ENCODE measurements at regions not wholly inside any gene's neighbourhood (a gene's known extent, or its start where the extent isn't known, plus 50 kb on each side); places are given as distances from the start of the nearest gene placed in this dataset.

GRCh38 chr2:145841973-145842372, 1322.1 kb upstream of the ZEB2 start:
- H3K4me1 Mint-ChIP-seq, result peaks cover 7% of the 10 kb centered on the region
- no peaks in the 10 kb centered on the region for H3K9me3 Mint-ChIP-seq (ENCODE audit: insufficient read depth)
- no peak overlapping the region for H3K4me3 Mint-ChIP-seq
- ATAC-seq (ENCODE audit: low read depth) (no peak), DNase-seq (no peak)
- H3K79me2 ChIP-seq (ENCODE audit: control insufficient read depth, insufficient read depth, low read length), result no peaks in the 10 kb centered on the region
- POLR2A ChIA-PET, result no interaction called here
- WGBS (ENCODE audit: insufficient coverage), result no CpG with 5 or more reads among the region's 3 CpGs
- no peak overlapping the region for H3K9ac ChIP-seq (ENCODE audit: low read length)
- CTCF ChIA-PET, result no interaction called here
- no peaks in the 10 kb centered on the region for H4K20me1 ChIP-seq (ENCODE audit: control insufficient read depth, insufficient read depth, low read length, poor library complexity, severe bottlenecking)
- H3K9me3 ChIP-seq (ENCODE audit: control extremely low read depth in 1 of 3, control insufficient read depth in 2 of 3, insufficient read depth in 1 of 3, low read length in 2 of 3), result no peaks in the 10 kb centered on the region
- no peaks in the 10 kb centered on the region for H3K36me3 ChIP-seq (replicated peaks in 1 of 2; ENCODE audit: control extremely low read depth in 1 of 2, control insufficient read depth in 1 of 2, extremely low read depth in 1 of 2, insufficient read depth in 2 of 2, low read length in 1 of 2)
- no peak overlapping the region for H3K27ac ChIP-seq (ENCODE audit: low read length in 2 of 2)
- H3K27me3 Mint-ChIP-seq, result no peaks in the 10 kb centered on the region
- no peak overlapping the region for H3K4me2 ChIP-seq (replicated peaks; ENCODE audit: low read depth, low read length, poor library complexity, severe bottlenecking)
- no peaks in the 10 kb centered on the region for H3K27me3 ChIP-seq (replicated peaks in 1 of 4; ENCODE audit: control extremely low read depth in 1 of 4, control insufficient read depth in 3 of 4, insufficient read depth in 4 of 4, low read length in 3 of 4)
- H3K4me1 ChIP-seq (ENCODE audit: control insufficient read depth in 2 of 2, insufficient read depth in 2 of 2, low read length in 2 of 2), result peaks cover 0 to 3% of the 10 kb centered on the region in 2 donors
- H3K27ac Mint-ChIP-seq, result no peak overlapping the region
- H2AFZ ChIP-seq (ENCODE audit: insufficient read depth, low read depth, low read length, poor library complexity, severe bottlenecking), result no peak overlapping the region
- TF ChIP-seq CTCF (IDR thresholded peaks at IDR 0.05) (no peak), EZH2 (IDR thresholded peaks at IDR 0.05; ENCODE audit: borderline replicate concordance, insufficient read depth, low read depth, low read length, poor library complexity, severe bottlenecking) (no peak)
- intact Hi-C loops (cut with micrococcal nuclease), result no loop called here
- no peak overlapping the region for H3K4me3 ChIP-seq (ENCODE audit: control extremely low read depth in 1 of 5, extremely low read depth in 1 of 5, insufficient read depth in 1 of 5, low read depth in 2 of 5, low read length in 4 of 5)

- no peaks in the 10 kb centered on the region for H3K9me3 Mint-ChIP-seq (ENCODE audit: insufficient read depth)
- H3K9ac ChIP-seq (ENCODE audit: low read length), result no peak overlapping the region
- H2AFZ ChIP-seq (ENCODE audit: insufficient read depth, low read depth, low read length, poor library complexity, severe bottlenecking), result no peak overlapping the region
- no peaks in the 10 kb centered on the region for H3K27me3 Mint-ChIP-seq
- H3K36me3 ChIP-seq (replicated peaks in 1 of 2; ENCODE audit: control extremely low read depth in 1 of 2, control insufficient read depth in 1 of 2, extremely low read depth in 1 of 2, insufficient read depth in 2 of 2, low read length in 1 of 2), result no peaks in the 10 kb centered on the region
- no peak for TF ChIP-seq EZH2 (IDR thresholded peaks at IDR 0.05; ENCODE audit: borderline replicate concordance, insufficient read depth, low read depth, low read length, poor library complexity, severe bottlenecking)
- no peak for TF ChIP-seq CTCF (IDR thresholded peaks at IDR 0.05)
- CTCF ChIA-PET, result no interaction called here
- no peaks in the 10 kb centered on the region for H3K27me3 ChIP-seq (replicated peaks in 1 of 4; ENCODE audit: control extremely low read depth in 1 of 4, control insufficient read depth in 3 of 4, insufficient read depth in 4 of 4, low read length in 3 of 4)
- H3K4me2 ChIP-seq (replicated peaks; ENCODE audit: low read depth, low read length, poor library complexity, severe bottlenecking), result no peak overlapping the region
- H3K27ac Mint-ChIP-seq, result no peak overlapping the region
- H3K9me3 ChIP-seq (ENCODE audit: control extremely low read depth in 1 of 3, control insufficient read depth in 2 of 3, insufficient read depth in 1 of 3, low read length in 2 of 3), result no peaks in the 10 kb centered on the region
- no peaks in the 10 kb centered on the region for H3K79me2 ChIP-seq (ENCODE audit: control insufficient read depth, insufficient read depth, low read length)
- no peak overlapping the region for H3K27ac ChIP-seq (ENCODE audit: low read length in 2 of 2)
- no peak for ATAC-seq (ENCODE audit: low read depth)
- no peak for DNase-seq
- H3K4me1 ChIP-seq (ENCODE audit: control insufficient read depth in 2 of 2, insufficient read depth in 2 of 2, low read length in 2 of 2), result no peaks in the 10 kb centered on the region
- intact Hi-C loops (cut with micrococcal nuclease), result no loop called here
- WGBS (ENCODE audit: insufficient coverage), result no CpG with 5 or more reads among the region's 3 CpGs
- no peak overlapping the region for H3K4me3 ChIP-seq (ENCODE audit: control extremely low read depth in 1 of 5, extremely low read depth in 1 of 5, insufficient read depth in 1 of 5, low read depth in 2 of 5, low read length in 4 of 5)
- no peaks in the 10 kb centered on the region for H4K20me1 ChIP-seq (ENCODE audit: control insufficient read depth, insufficient read depth, low read length, poor library complexity, severe bottlenecking)
- POLR2A ChIA-PET, result no interaction called here
- H3K4me1 Mint-ChIP-seq, result no peaks in the 10 kb centered on the region
- H3K4me3 Mint-ChIP-seq, result no peak overlapping the region
Measured at GRCh38 chr2:145836986-145837385, 1317.1 kb upstream of the ZEB2 start.
